ENCODE measurements at regions not wholly inside any gene's neighbourhood (a gene's known extent, or its start where the extent isn't known, plus 50 kb on each side); places are given as distances from the start of the nearest gene placed in this dataset.
A peak's percentile ranks its signal among the peaks of the same experiment; 100 is the strongest.

DNA sequence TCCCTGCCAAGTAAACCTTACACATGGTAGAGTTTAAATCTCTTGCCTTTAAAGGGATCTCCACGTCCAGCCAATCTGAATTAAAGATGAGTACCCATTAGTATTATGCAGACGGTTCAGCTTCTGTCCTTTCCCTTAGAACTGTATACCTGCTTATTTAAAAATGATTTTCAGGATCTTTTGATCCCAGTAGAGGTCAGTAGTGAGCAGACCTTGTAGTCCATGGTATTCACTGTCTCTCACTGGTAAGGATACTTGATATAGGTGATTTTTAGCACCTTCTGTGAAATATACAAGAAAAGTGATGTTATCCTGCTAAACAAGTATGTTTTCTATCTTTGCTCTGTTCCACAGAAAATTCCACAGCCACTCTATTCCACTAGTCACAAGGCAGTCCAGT, 1211.6 kb upstream of the ADGRL4 start:
- Histone ChIP-seq H3K27me3 (replicated peaks; ENCODE audit: insufficient read depth, low read depth, low read length, poor library complexity) (no peaks in the 10 kb centered on the region), H3K4me1 (ENCODE audit: insufficient read depth, low read length, poor library complexity, severe bottlenecking) (no peaks in the 10 kb centered on the region), H3K9me3 (ENCODE audit: low read depth, low read length, poor library complexity, severe bottlenecking) (no peaks in the 10 kb centered on the region), H3K27ac (ENCODE audit: low read depth, low read length, poor library complexity, severe bottlenecking) (no peak overlapping the region), H3K4me3 (ENCODE audit: low read depth, low read length, poor library complexity, severe bottlenecking) (no peak overlapping the region), H3K36me3 (ENCODE audit: insufficient read depth, low read length, poor library complexity, severe bottlenecking) (no peaks in the 10 kb centered on the region)
- no peak for TF ChIP-seq EZH2 (IDR thresholded peaks at IDR 0.05; ENCODE audit: borderline replicate concordance, low read depth, low read length, poor library complexity, severe bottlenecking)
- TF ChIP-seq CTCF (conservative IDR thresholded peaks at IDR 0.05; ENCODE audit: low read depth, low read length): peak; percentile 65
- ChIA-PET CTCF (no interaction called here), POLR2A (ENCODE audit: low non-redundant PET) (no interaction called here)
- BruUV-seq (replicated peaks): no TSS peak
- DNase-seq (ENCODE audit: low spot score): peak; percentile 67
- intact Hi-C loops (cut with micrococcal nuclease; ENCODE audit: unreplicated experiment): loop anchor here (5.0 to 10.0 kb wide), 4 partner anchors 721 to 1544 kb away; no protein-coding TSS in a partner anchor

GRCh38 chr1:80217377-80217986, 1211.0 kb upstream of the ADGRL4 start:
- DNase-seq (ENCODE audit: low spot score): peak; percentile 62
- ChIA-PET POLR2A (ENCODE audit: low non-redundant PET) (no interaction called here), CTCF (no interaction called here)
- Histone ChIP-seq H3K36me3 (ENCODE audit: insufficient read depth, low read length, poor library complexity, severe bottlenecking) (no peaks in the 10 kb centered on the region), H3K4me3 (ENCODE audit: low read depth, low read length, poor library complexity, severe bottlenecking) (no peak overlapping the region), H3K9me3 (ENCODE audit: low read depth, low read length, poor library complexity, severe bottlenecking) (no peaks in the 10 kb centered on the region), H3K27me3 (replicated peaks; ENCODE audit: insufficient read depth, low read depth, low read length, poor library complexity) (no peaks in the 10 kb centered on the region), H3K4me1 (ENCODE audit: insufficient read depth, low read length, poor library complexity, severe bottlenecking) (no peaks in the 10 kb centered on the region), H3K27ac (ENCODE audit: low read depth, low read length, poor library complexity, severe bottlenecking) (no peak overlapping the region)
- intact Hi-C loops (cut with micrococcal nuclease; ENCODE audit: unreplicated experiment): loop anchor here (5.0 to 10.0 kb wide), 4 partner anchors 720 to 1545 kb away; no protein-coding TSS in a partner anchor
- TF ChIP-seq CTCF (conservative IDR thresholded peaks at IDR 0.05; ENCODE audit: low read depth, low read length) (peak; percentile 76), EZH2 (IDR thresholded peaks at IDR 0.05; ENCODE audit: borderline replicate concordance, low read depth, low read length, poor library complexity, severe bottlenecking) (no peak)
- no TSS peak for BruUV-seq (replicated peaks)

- Histone ChIP-seq H3K36me3 (ENCODE audit: insufficient read depth, low read length, poor library complexity, severe bottlenecking) (no peaks in the 10 kb centered on the region), H3K9me3 (ENCODE audit: low read depth, low read length, poor library complexity, severe bottlenecking) (no peaks in the 10 kb centered on the region), H3K27ac (ENCODE audit: low read depth, low read length, poor library complexity, severe bottlenecking) (no peak overlapping the region), H3K27me3 (replicated peaks; ENCODE audit: insufficient read depth, low read depth, low read length, poor library complexity) (no peaks in the 10 kb centered on the region), H3K4me1 (ENCODE audit: insufficient read depth, low read length, poor library complexity, severe bottlenecking) (no peaks in the 10 kb centered on the region), H3K4me3 (ENCODE audit: low read depth, low read length, poor library complexity, severe bottlenecking) (no peak overlapping the region)
- no TSS peak for BruUV-seq (replicated peaks)
- POLR2A ChIA-PET (ENCODE audit: low non-redundant PET): no interaction called here
- no peak for TF ChIP-seq EZH2 (IDR thresholded peaks at IDR 0.05; ENCODE audit: borderline replicate concordance, low read depth, low read length, poor library complexity, severe bottlenecking)
- intact Hi-C loops (cut with micrococcal nuclease; ENCODE audit: unreplicated experiment): loop anchor here (5.0 to 10.0 kb wide), 4 partner anchors 718 to 1547 kb away; no protein-coding TSS in a partner anchor
- CTCF ChIA-PET: no interaction called here
- no peak for DNase-seq (ENCODE audit: low spot score)
Observed at GRCh38 chr1:80214888-80215540, 1208.5 kb upstream of the ADGRL4 start.

Data from A673 (cell line).